ENCODE measurements at regions not wholly inside any gene's neighbourhood (a gene's known extent, or its start where the extent isn't known, plus 50 kb on each side); places are given as distances from the start of the nearest gene placed in this dataset.

- no peak overlapping the region for H2AFZ ChIP-seq (ENCODE audit: low read length)
- H3K4me2 ChIP-seq (ENCODE audit: low read depth, low read length), result no peak overlapping the region
- no peaks in the 10 kb centered on the region for H3K36me3 ChIP-seq (replicated peaks; ENCODE audit: insufficient read depth, low read length)
- H3K79me2 ChIP-seq (ENCODE audit: low read length), result no peaks in the 10 kb centered on the region
- H3K4me1 ChIP-seq (ENCODE audit: low read length), result no peaks in the 10 kb centered on the region
- no peaks in the 10 kb centered on the region for H3F3A ChIP-seq (ENCODE audit: insufficient read depth, low read length)
- no peak overlapping the region for H3K9ac ChIP-seq (ENCODE audit: low read length)
- H3K9me3 ChIP-seq (replicated peaks; ENCODE audit: insufficient read depth, low read length), result no peaks in the 10 kb centered on the region
- no peak overlapping the region for H3K4me3 ChIP-seq (ENCODE audit: low read length)
- no peak overlapping the region for H3K27ac ChIP-seq (ENCODE audit: low read length)
- H3K27me3 ChIP-seq (replicated peaks; ENCODE audit: insufficient read depth, low read length), result no peaks in the 10 kb centered on the region
- DNase-seq, result no peak
- H3K9me2 ChIP-seq (replicated peaks; ENCODE audit: insufficient read depth, low read length), result no peaks in the 10 kb centered on the region
- no peaks in the 10 kb centered on the region for H4K20me1 ChIP-seq (ENCODE audit: insufficient read depth, low read length)
- no peak for TF ChIP-seq EZH2 (optimal IDR thresholded peaks at IDR 0.05; ENCODE audit: low read depth, low read length)
Measured at GRCh38 chr18:65399091-65399490, 351.7 kb upstream of the CDH7 start.

- Histone ChIP-seq H4K20me1 (ENCODE audit: insufficient read depth, low read length) (no peaks in the 10 kb centered on the region), H3K4me3 (ENCODE audit: low read length) (no peak overlapping the region), H3K27ac (ENCODE audit: low read length) (no peak overlapping the region), H3K27me3 (replicated peaks; ENCODE audit: insufficient read depth, low read length) (no peaks in the 10 kb centered on the region), H3K79me2 (ENCODE audit: low read length) (no peaks in the 10 kb centered on the region), H3F3A (ENCODE audit: insufficient read depth, low read length) (no peaks in the 10 kb centered on the region), H3K36me3 (replicated peaks; ENCODE audit: insufficient read depth, low read length) (no peaks in the 10 kb centered on the region), H2AFZ (ENCODE audit: low read length) (no peak overlapping the region), H3K9me2 (replicated peaks; ENCODE audit: insufficient read depth, low read length) (no peaks in the 10 kb centered on the region), H3K4me2 (ENCODE audit: low read depth, low read length) (no peak overlapping the region), H3K9me3 (replicated peaks; ENCODE audit: insufficient read depth, low read length) (no peaks in the 10 kb centered on the region), H3K4me1 (ENCODE audit: low read length) (no peaks in the 10 kb centered on the region), H3K9ac (ENCODE audit: low read length) (no peak overlapping the region)
- TF ChIP-seq EZH2 (optimal IDR thresholded peaks at IDR 0.05; ENCODE audit: low read depth, low read length), result no peak
- TF ChIP-seq EZH2phosphoT487 (IDR thresholded peaks at IDR 0.05; ENCODE audit: low read length), result no peak
- TF ChIP-seq CTCF (IDR thresholded peaks at IDR 0.05; ENCODE audit: low read length), result no peak
- DNase-seq, result no peak
Measured at GRCh38 chr18:65398347-65399075, 352.3 kb upstream of the CDH7 start.

GRCh38 chr18:65380986-65381385 lies 369.8 kb upstream of the CDH7 start:
- Histone ChIP-seq H3K4me1 (ENCODE audit: low read length) (no peaks in the 10 kb centered on the region), H3K27ac (ENCODE audit: low read length) (no peak overlapping the region), H3K4me2 (ENCODE audit: low read depth, low read length) (no peak overlapping the region), H2AFZ (ENCODE audit: low read length) (no peak overlapping the region), H4K20me1 (ENCODE audit: insufficient read depth, low read length) (no peaks in the 10 kb centered on the region), H3K4me3 (ENCODE audit: low read length) (no peak overlapping the region), H3K27me3 (replicated peaks; ENCODE audit: insufficient read depth, low read length) (no peaks in the 10 kb centered on the region), H3K36me3 (replicated peaks; ENCODE audit: insufficient read depth, low read length) (no peaks in the 10 kb centered on the region), H3F3A (ENCODE audit: insufficient read depth, low read length) (no peaks in the 10 kb centered on the region), H3K9me2 (replicated peaks; ENCODE audit: insufficient read depth, low read length) (no peaks in the 10 kb centered on the region), H3K79me2 (ENCODE audit: low read length) (no peaks in the 10 kb centered on the region), H3K9ac (ENCODE audit: low read length) (no peak overlapping the region), H3K9me3 (replicated peaks; ENCODE audit: insufficient read depth, low read length) (no peaks in the 10 kb centered on the region)
- TF ChIP-seq EZH2phosphoT487 (IDR thresholded peaks at IDR 0.05; ENCODE audit: low read length) (no peak), EZH2 (optimal IDR thresholded peaks at IDR 0.05; ENCODE audit: low read depth, low read length) (no peak), CTCF (IDR thresholded peaks at IDR 0.05; ENCODE audit: low read length) (no peak)
- no peak for DNase-seq

- DNase-seq, result no peak
- no peak for TF ChIP-seq EZH2 (optimal IDR thresholded peaks at IDR 0.05; ENCODE audit: low read depth, low read length)
- TF ChIP-seq CTCF (IDR thresholded peaks at IDR 0.05; ENCODE audit: low read length), result no peak
- TF ChIP-seq EZH2phosphoT487 (IDR thresholded peaks at IDR 0.05; ENCODE audit: low read length), result no peak
- H3K27me3 ChIP-seq (replicated peaks; ENCODE audit: insufficient read depth, low read length), result no peaks in the 10 kb centered on the region
Measured at GRCh38 chr18:65380571-65380970, 370.2 kb upstream of the CDH7 start.

More at GRCh38 chr18:65380571-65380970, 370.2 kb upstream of the CDH7 start:
- no peak overlapping the region for H3K9ac ChIP-seq (ENCODE audit: low read length)
- H3K27ac ChIP-seq (ENCODE audit: low read length), result no peak overlapping the region
- no peaks in the 10 kb centered on the region for H3K36me3 ChIP-seq (replicated peaks; ENCODE audit: insufficient read depth, low read length)
- H3K4me2 ChIP-seq (ENCODE audit: low read depth, low read length), result no peak overlapping the region
- no peaks in the 10 kb centered on the region for H3K79me2 ChIP-seq (ENCODE audit: low read length)
- H3K9me3 ChIP-seq (replicated peaks; ENCODE audit: insufficient read depth, low read length), result no peaks in the 10 kb centered on the region
- H3K9me2 ChIP-seq (replicated peaks; ENCODE audit: insufficient read depth, low read length), result no peaks in the 10 kb centered on the region
- H4K20me1 ChIP-seq (ENCODE audit: insufficient read depth, low read length), result no peaks in the 10 kb centered on the region
- H3K4me3 ChIP-seq (ENCODE audit: low read length), result no peak overlapping the region
- no peak overlapping the region for H2AFZ ChIP-seq (ENCODE audit: low read length)
- no peaks in the 10 kb centered on the region for H3K4me1 ChIP-seq (ENCODE audit: low read length)
- no peaks in the 10 kb centered on the region for H3F3A ChIP-seq (ENCODE audit: insufficient read depth, low read length)

Measured in MM.1S (cell line).